GM23248 (cell line): ENCODE measurements at regions not wholly inside any gene's neighbourhood (a gene's known extent, or its start where the extent isn't known, plus 50 kb on each side); places are given as distances from the start of the nearest gene placed in this dataset.

Source experiments
- DNase-seq: peaks from one replicate; pipeline ENCODE4 v3.0.0-alpha.2; 2015
- H2AFZ ChIP-seq: fragments of 200-600 bp; sonication (generic); 2 replicates; pipeline ENCODE4 v1.6.1; 2016; ENCODE audit warnings: antibody characterized with exemption
- H3F3A ChIP-seq: fragments of 200-600 bp; sonication (generic); 2 replicates; pipeline ENCODE4 v1.6.1; 2016; ENCODE audit warnings: mild to moderate bottlenecking, antibody characterized with exemption, mixed run types; ENCODE audit not compliant: insufficient read depth
- H3K27ac ChIP-seq: fragments of 200-600 bp; sonication (generic); 2 replicates; pipeline ENCODE4 v1.5.1; 2016; ENCODE audit warnings: mild to moderate bottlenecking
- H3K27me3 ChIP-seq: fragments of 200-600 bp; sonication (generic); replicated peaks from 2 replicates; pipeline ENCODE4 v1.6.1; 2016; ENCODE audit warnings: mild to moderate bottlenecking; ENCODE audit not compliant: insufficient read depth
- H3K36me3 ChIP-seq: fragments of 200-600 bp; sonication (generic); 2 replicates; pipeline ENCODE4 v1.6.1; 2016; ENCODE audit warnings: low read depth, mild to moderate bottlenecking
- H3K4me1 ChIP-seq: fragments of 200-600 bp; sonication (generic); 2 replicates; pipeline ENCODE4 v1.6.1; 2016; ENCODE audit warnings: mild to moderate bottlenecking; ENCODE audit not compliant: insufficient read depth
- H3K4me2 ChIP-seq: fragments of 200-600 bp; sonication (generic); one replicate; pipeline ENCODE4 v1.6.1; 2016; ENCODE audit warnings: mild to moderate bottlenecking; ENCODE audit not compliant: unreplicated experiment
- H3K4me3 ChIP-seq: fragments of 200-600 bp; sonication (generic); 2 replicates; pipeline ENCODE4 v1.5.1; 2016; ENCODE audit warnings: mild to moderate bottlenecking
- H3K79me2 ChIP-seq: fragments of 200-600 bp; sonication (generic); 2 replicates; pipeline ENCODE4 v1.6.1; 2016; ENCODE audit warnings: mild to moderate bottlenecking; ENCODE audit not compliant: insufficient read depth
- H3K9ac ChIP-seq: fragments of 200-600 bp; sonication (generic); 2 replicates; pipeline ENCODE4 v1.6.1; 2016; ENCODE audit warnings: mild to moderate bottlenecking
- H3K9me2 ChIP-seq: fragments of 200-600 bp; sonication (generic); 2 replicates; pipeline ENCODE4 v1.6.1; 2016; ENCODE audit warnings: mixed run types, mild to moderate bottlenecking, moderate library complexity; ENCODE audit not compliant: insufficient read depth
- H3K9me3 ChIP-seq: fragments of 200-600 bp; sonication (generic); one replicate; pipeline ENCODE4 v1.6.1; 2017; ENCODE audit warnings: low read depth
- H4K20me1 ChIP-seq: fragments of 200-600 bp; sonication (generic); 2 replicates; pipeline ENCODE4 v1.6.0; 2016; ENCODE audit not compliant: insufficient read depth
- EZH2 ChIP-seq: fragments of 200-600 bp; sonication (generic); IDR thresholded peaks from 2 replicates; pipeline ENCODE4 v1.6.1; 2018; ENCODE audit warnings: antibody characterized with exemption, mild to moderate bottlenecking; ENCODE audit not compliant: insufficient read depth, poor library complexity, severe bottlenecking
- EZH2phosphoT487 ChIP-seq: fragments of 200-600 bp; sonication (generic); IDR thresholded peaks from 2 replicates; pipeline ENCODE4 v1.6.1; 2018; ENCODE audit warnings: antibody characterized with exemption, moderate library complexity, mild to moderate bottlenecking, low read depth; ENCODE audit not compliant: insufficient read depth
- WGBS, 2 experiments: methylation state at CpG; one replicate each; pipeline ENCODE4 v1.1.6; 2015 to 2017; ENCODE audit warnings: low lambda C conversion rate in 2 of 2, low coverage in 1 of 2; ENCODE audit errors: missing lambda C conversion rate in 2 of 2; 5-methylcytosine and 5-hydroxymethylcytosine counted together
- in situ Hi-C: fragments of 300-500 bp; cut with MboI; formaldehyde crosslinking; loops from 2 replicates; pipeline ENCODE4 v1.15.0; 2020

- H2AFZ ChIP-seq, result no peak overlapping the region
- 91 to 94% methylated on average over 5 of the region's 5 CpGs for WGBS, 2 experiments
- peaks cover 33% of the 10 kb centered on the region for H3F3A ChIP-seq
- H3K4me3 ChIP-seq, result no peak overlapping the region
- H3K4me1 ChIP-seq, result peaks cover 46% of the 10 kb centered on the region
- H3K9me3 ChIP-seq, result no peaks in the 10 kb centered on the region
- TF ChIP-seq EZH2phosphoT487, result no peak
- no peak for TF ChIP-seq EZH2
- in situ Hi-C loops, result no loop called here
- no peak overlapping the region for H3K4me2 ChIP-seq
- peaks cover 6% of the 10 kb centered on the region for H3K79me2 ChIP-seq
- H3K9ac ChIP-seq, result no peak overlapping the region
- H3K36me3 ChIP-seq, result peaks cover 25% of the 10 kb centered on the region
- H3K27me3 ChIP-seq, result no peaks in the 10 kb centered on the region
- no peaks in the 10 kb centered on the region for H4K20me1 ChIP-seq
- no peaks in the 10 kb centered on the region for H3K9me2 ChIP-seq
- H3K27ac ChIP-seq, result no peak overlapping the region
- no peak for DNase-seq
These were observed 230.2 kb upstream of the RGS6 start for GRCh38 chr14:71701990-71702389.

DNA sequence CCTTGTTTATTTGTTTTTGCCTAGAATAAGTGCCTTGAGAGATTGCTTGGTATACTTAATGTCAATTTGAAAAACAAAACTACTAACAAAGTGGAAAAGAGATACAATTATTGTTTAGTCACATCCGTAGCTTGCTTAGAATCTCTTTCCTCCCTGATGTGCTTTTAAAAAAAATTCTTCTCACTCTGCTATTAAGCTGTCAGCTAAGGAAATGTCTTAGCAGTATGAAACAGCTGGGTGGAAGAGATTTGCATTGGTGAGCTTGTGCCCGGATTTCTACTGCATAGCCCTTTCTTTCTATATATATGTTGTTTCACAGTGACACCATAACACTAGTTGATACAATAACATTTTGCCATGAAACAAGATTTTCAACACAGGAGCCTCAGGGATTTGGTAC lies 229.4 kb upstream of the RGS6 start:
- 76 to 85% methylated on average over 2 of the region's 2 CpGs for WGBS, 2 experiments
- no peak overlapping the region for H2AFZ ChIP-seq
- peak overlapping the region; percentile 90 for H3K27ac ChIP-seq
- H3K4me3 ChIP-seq, result no peak overlapping the region
- no peak for TF ChIP-seq EZH2
- no peak for TF ChIP-seq EZH2phosphoT487
- H3K9me2 ChIP-seq, result no peaks in the 10 kb centered on the region
- H3K27me3 ChIP-seq, result no peaks in the 10 kb centered on the region
- peaks cover 3% of the 10 kb centered on the region for H3K79me2 ChIP-seq
- H3F3A ChIP-seq, result peaks cover 33% of the 10 kb centered on the region
- in situ Hi-C loops, result no loop called here
- H3K9me3 ChIP-seq, result no peaks in the 10 kb centered on the region
- peak overlapping the region; percentile 29 for H3K4me2 ChIP-seq
- no peaks in the 10 kb centered on the region for H4K20me1 ChIP-seq
- H3K36me3 ChIP-seq, result peaks cover 31% of the 10 kb centered on the region
- peak overlapping the region; percentile 72 for H3K9ac ChIP-seq
- DNase-seq, result no peak
- peaks cover 46% of the 10 kb centered on the region for H3K4me1 ChIP-seq

GRCh38 chr14:71703477-71703876 lies 228.8 kb upstream of the RGS6 start:
- H3K9me3 ChIP-seq, result no peaks in the 10 kb centered on the region
- in situ Hi-C loops, result no loop called here
- peak; percentile 92 for DNase-seq
- TF ChIP-seq EZH2 (no peak), EZH2phosphoT487 (no peak)
- peaks cover 6% of the 10 kb centered on the region for H3K79me2 ChIP-seq
- H3K36me3 ChIP-seq, result peaks cover 36% of the 10 kb centered on the region
- no peak overlapping the region for H2AFZ ChIP-seq
- no peaks in the 10 kb centered on the region for H3K27me3 ChIP-seq
- H3K9me2 ChIP-seq, result no peaks in the 10 kb centered on the region
- peak overlapping the region; percentile 90 for H3K27ac ChIP-seq
- peak overlapping the region; percentile 72 for H3K9ac ChIP-seq
- H3F3A ChIP-seq, result peaks cover 33% of the 10 kb centered on the region
- H3K4me1 ChIP-seq, result peaks cover 46% of the 10 kb centered on the region
- H3K4me2 ChIP-seq, result peak overlapping the region; percentile 29
- WGBS, 2 experiments, result 5 to 24% methylated on average over 4 of the region's 4 CpGs
- no peak overlapping the region for H3K4me3 ChIP-seq
- no peaks in the 10 kb centered on the region for H4K20me1 ChIP-seq

DNA sequence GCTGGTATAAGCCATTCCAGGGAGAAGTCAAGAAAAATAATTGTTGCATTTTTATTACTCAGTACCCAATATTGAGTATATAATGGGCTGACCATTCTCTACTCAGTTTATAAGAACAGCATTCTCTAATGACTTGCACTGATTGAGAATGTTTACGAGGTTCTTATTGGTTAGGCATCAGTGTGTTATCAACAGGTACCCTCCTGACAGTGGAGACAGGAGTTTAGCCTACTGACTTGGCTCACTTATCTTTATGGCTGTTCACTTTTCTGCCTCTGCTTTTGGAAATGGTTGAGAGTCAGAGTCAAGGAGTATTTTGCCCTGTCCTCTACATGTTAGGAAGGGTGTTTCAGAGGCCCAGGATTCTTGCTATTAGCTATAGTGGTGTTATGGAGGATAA lies 228.0 kb upstream of the RGS6 start:
- H3K27ac ChIP-seq, result peak overlapping the region; percentile 90

DNA sequence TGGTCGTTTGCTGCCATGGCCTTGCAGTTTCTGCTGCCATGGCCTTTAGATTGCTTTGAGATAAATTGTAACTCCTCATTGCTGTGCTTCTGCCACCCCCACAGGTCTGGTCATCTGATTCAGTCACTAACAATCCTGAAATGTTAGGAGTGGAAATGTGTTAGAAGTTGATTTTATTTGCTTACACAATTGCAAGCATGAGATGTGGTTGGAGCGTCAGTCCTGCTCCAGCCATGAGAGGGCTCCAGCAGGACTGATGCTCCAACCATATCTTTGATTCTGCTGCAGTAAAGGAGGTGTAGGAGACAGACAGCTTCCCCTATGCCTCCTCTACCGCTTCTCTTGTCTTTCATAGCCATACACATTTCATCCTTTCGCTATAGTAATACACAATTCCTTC lies 226.8 kb upstream of the RGS6 start:
- Histone ChIP-seq H2AFZ (no peak overlapping the region), H3K4me3 (no peak overlapping the region), H3K27ac (peak overlapping the region; percentile 90), H3K9me2 (no peaks in the 10 kb centered on the region), H3K36me3 (peaks cover 43% of the 10 kb centered on the region), H3K4me2 (peak overlapping the region; percentile 22), H4K20me1 (no peaks in the 10 kb centered on the region), H3K27me3 (no peaks in the 10 kb centered on the region), H3K9me3 (no peaks in the 10 kb centered on the region), H3F3A (peaks cover 42% of the 10 kb centered on the region), H3K4me1 (peaks cover 52% of the 10 kb centered on the region), H3K79me2 (peaks cover 22% of the 10 kb centered on the region), H3K9ac (no peak overlapping the region)
- DNase-seq, result peak; percentile 64
- TF ChIP-seq EZH2phosphoT487 (no peak), EZH2 (no peak)
- 72 to 74% methylated on average over 4 of the region's 4 CpGs for WGBS, 2 experiments
- in situ Hi-C loops, result no loop called here

More for the DNA sequence above, 228.0 kb upstream of the RGS6 start:
- H3K4me1 ChIP-seq, result peaks cover 46% of the 10 kb centered on the region
- H3K27me3 ChIP-seq, result no peaks in the 10 kb centered on the region
- no peak for DNase-seq
- no peak overlapping the region for H2AFZ ChIP-seq
- H3K9me3 ChIP-seq, result no peaks in the 10 kb centered on the region
- H3K9ac ChIP-seq, result peak overlapping the region; percentile 46
- peak overlapping the region; percentile 29 for H3K4me2 ChIP-seq
- no peaks in the 10 kb centered on the region for H3K9me2 ChIP-seq
- no peaks in the 10 kb centered on the region for H4K20me1 ChIP-seq
- H3K36me3 ChIP-seq, result peaks cover 40% of the 10 kb centered on the region
- peaks cover 12% of the 10 kb centered on the region; the same call in 1 of the 2 replicates for H3K79me2 ChIP-seq
- WGBS, 2 experiments, result 93 to 100% methylated on average over 1 of the region's 1 CpG
- no peak overlapping the region for H3K4me3 ChIP-seq
- H3F3A ChIP-seq, result peaks cover 33% of the 10 kb centered on the region
- TF ChIP-seq EZH2phosphoT487 (no peak), EZH2 (no peak)
- in situ Hi-C loops, result no loop called here
